Endothelial cell of umbilical vein (primary cell): ENCODE measurements at regions not wholly inside any gene's neighbourhood (a gene's known extent, or its start where the extent isn't known, plus 50 kb on each side); places are given as distances from the start of the nearest gene placed in this dataset.
"Not testable (repeated sequence)": the region's sequence is repeated elsewhere in the genome, so short reads cannot be mapped to it uniquely, and the experiment has no call there.

ENCODE experiments used
- EZH2 ChIP-seq: IDR thresholded peaks from 2 replicates; pipeline ENCODE4 v1.6.1; 2012; ENCODE audit warnings: borderline replicate concordance, low read depth, mild to moderate bottlenecking, moderate library complexity, low read length, inconsistent platforms; ENCODE audit not compliant: severe bottlenecking
- FOS ChIP-seq: IDR thresholded peaks from 2 replicates; pipeline ENCODE4 v1.6.1; 2011; ENCODE audit warnings: mild to moderate bottlenecking, low read length, moderate library complexity, borderline replicate concordance; ENCODE audit not compliant: insufficient read depth
- GATA2 ChIP-seq: IDR thresholded peaks from 2 replicates; pipeline ENCODE4 v1.7.0; 2011; ENCODE audit warnings: low read depth, mild to moderate bottlenecking, moderate library complexity, mixed read lengths, low read length; ENCODE audit not compliant: insufficient read length, insufficient read depth
- JUN ChIP-seq: IDR thresholded peaks from 2 replicates; pipeline ENCODE4 v1.6.1; 2011; ENCODE audit warnings: borderline replicate concordance, low read depth; ENCODE audit not compliant: insufficient read length, insufficient read depth
- POLR2A ChIP-seq: IDR thresholded peaks from 2 replicates; pipeline ENCODE4 v1.6.1; 2012; ENCODE audit warnings: low read depth, mild to moderate bottlenecking, control low read depth, low read length
- POLR2AphosphoS5 ChIP-seq: IDR thresholded peaks from 2 replicates; pipeline ENCODE4 v1.6.1; 2012; ENCODE audit warnings: low read depth, mild to moderate bottlenecking, control low read depth, low read length, moderate library complexity; ENCODE audit not compliant: insufficient read depth
- TF ChIP-seq, protein P1 (sequence below), 2 donors: IDR thresholded peaks; 1 replicate in 1 of 2; 2 replicates in 1 of 2; pipeline ENCODE4 v1.5.1; 2011; ENCODE audit warnings: low read length in 2 of 2, mild to moderate bottlenecking in 2 of 2, moderate library complexity in 2 of 2, control low read depth in 1 of 2, inconsistent platforms in 1 of 2, low read depth in 1 of 2; ENCODE audit not compliant: insufficient read depth in 1 of 2; ENCODE audit errors: extremely low read depth in 1 of 2
- TF ChIP-seq, protein P2 (sequence below): IDR thresholded peaks from 2 replicates; pipeline ENCODE4 v1.6.1; 2011; ENCODE audit not compliant: insufficient read depth, insufficient read length

DNA sequence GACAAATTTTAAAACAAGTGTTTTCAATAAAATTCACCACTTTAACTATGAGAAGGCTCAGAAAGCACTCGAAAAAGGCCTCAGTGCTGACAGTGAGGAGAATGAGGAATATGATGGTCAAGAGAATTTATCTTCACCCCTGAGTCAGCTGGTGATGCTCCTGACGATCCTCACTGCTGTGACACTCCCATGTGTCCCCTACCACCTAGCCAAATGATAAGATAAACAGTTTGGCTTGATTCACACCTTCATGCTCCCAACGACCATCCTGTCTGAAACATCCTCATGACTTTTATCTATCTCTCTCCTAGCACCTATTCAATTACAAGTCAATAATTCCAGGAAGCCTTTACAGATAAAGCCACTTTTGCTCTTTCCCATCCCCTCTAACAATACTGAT lies 66.0 kb upstream of the PDPR start:
- not testable (repeated sequence) for TF ChIP-seq EZH2, POLR2A, POLR2AphosphoS5, JUN, GATA2, FOS
- TF ChIP-seq, protein P1, sequence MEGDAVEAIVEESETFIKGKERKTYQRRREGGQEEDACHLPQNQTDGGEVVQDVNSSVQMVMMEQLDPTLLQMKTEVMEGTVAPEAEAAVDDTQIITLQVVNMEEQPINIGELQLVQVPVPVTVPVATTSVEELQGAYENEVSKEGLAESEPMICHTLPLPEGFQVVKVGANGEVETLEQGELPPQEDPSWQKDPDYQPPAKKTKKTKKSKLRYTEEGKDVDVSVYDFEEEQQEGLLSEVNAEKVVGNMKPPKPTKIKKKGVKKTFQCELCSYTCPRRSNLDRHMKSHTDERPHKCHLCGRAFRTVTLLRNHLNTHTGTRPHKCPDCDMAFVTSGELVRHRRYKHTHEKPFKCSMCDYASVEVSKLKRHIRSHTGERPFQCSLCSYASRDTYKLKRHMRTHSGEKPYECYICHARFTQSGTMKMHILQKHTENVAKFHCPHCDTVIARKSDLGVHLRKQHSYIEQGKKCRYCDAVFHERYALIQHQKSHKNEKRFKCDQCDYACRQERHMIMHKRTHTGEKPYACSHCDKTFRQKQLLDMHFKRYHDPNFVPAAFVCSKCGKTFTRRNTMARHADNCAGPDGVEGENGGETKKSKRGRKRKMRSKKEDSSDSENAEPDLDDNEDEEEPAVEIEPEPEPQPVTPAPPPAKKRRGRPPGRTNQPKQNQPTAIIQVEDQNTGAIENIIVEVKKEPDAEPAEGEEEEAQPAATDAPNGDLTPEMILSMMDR (IDR thresholded peaks at IDR 0.05; ENCODE audit: extremely low read depth in 1 of 2, insufficient read depth in 1 of 2, low read depth in 1 of 2, low read length in 2 of 2), result not testable (repeated sequence)
- TF ChIP-seq, protein P2, sequence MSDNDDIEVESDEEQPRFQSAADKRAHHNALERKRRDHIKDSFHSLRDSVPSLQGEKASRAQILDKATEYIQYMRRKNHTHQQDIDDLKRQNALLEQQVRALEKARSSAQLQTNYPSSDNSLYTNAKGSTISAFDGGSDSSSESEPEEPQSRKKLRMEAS, result not testable (repeated sequence)
